ENCODE measurements at regions not wholly inside any gene's neighbourhood (a gene's known extent, or its start where the extent isn't known, plus 50 kb on each side); places are given as distances from the start of the nearest gene placed in this dataset.

DNA sequence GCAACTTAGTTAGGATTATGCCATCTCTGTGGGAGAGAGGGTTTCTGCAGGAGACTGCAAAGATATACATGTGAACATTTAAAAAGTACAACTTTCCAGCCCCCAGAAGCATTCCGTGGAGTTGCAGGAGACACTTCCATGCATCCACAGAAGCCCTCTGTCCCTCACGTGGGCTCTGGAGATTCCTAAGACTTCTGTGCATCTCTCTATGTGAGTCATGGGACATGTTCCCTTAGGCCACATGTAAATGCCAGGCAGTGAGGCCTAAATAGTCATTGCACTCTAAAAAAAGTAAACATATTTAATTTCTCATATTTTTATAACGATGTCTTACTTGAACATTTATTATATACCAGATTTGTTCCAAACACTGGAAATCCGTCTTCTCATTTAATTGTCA lies 126.5 kb upstream of the ROPN1 start:
- TF ChIP-seq, protein P1, sequence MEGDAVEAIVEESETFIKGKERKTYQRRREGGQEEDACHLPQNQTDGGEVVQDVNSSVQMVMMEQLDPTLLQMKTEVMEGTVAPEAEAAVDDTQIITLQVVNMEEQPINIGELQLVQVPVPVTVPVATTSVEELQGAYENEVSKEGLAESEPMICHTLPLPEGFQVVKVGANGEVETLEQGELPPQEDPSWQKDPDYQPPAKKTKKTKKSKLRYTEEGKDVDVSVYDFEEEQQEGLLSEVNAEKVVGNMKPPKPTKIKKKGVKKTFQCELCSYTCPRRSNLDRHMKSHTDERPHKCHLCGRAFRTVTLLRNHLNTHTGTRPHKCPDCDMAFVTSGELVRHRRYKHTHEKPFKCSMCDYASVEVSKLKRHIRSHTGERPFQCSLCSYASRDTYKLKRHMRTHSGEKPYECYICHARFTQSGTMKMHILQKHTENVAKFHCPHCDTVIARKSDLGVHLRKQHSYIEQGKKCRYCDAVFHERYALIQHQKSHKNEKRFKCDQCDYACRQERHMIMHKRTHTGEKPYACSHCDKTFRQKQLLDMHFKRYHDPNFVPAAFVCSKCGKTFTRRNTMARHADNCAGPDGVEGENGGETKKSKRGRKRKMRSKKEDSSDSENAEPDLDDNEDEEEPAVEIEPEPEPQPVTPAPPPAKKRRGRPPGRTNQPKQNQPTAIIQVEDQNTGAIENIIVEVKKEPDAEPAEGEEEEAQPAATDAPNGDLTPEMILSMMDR (IDR thresholded peaks at IDR 0.05): no peak
- TF ChIP-seq POLR2A (IDR thresholded peaks at IDR 0.05): no peak

Data from right lobe of liver (tissue), 4 donors.